GM23338 (cell line): ENCODE measurements at regions not wholly inside any gene's neighbourhood (a gene's known extent, or its start where the extent isn't known, plus 50 kb on each side); places are given as distances from the start of the nearest gene placed in this dataset.

Experiments
- ATAC-seq: fragments of 200-7000 bp; cut with Tn5 transposase; 3 replicates; pipeline ENCODE4 v1.9.1; 2020
- DNase-seq: peaks from one replicate; pipeline ENCODE4 v3.0.0-alpha.2; 2015; ENCODE audit warnings: low spot score
- H2AFZ ChIP-seq: fragments of 200-600 bp; sonication (generic); 2 replicates; pipeline ENCODE4 v1.8.0; 2016; ENCODE audit warnings: antibody characterized with exemption, mild to moderate bottlenecking, moderate library complexity
- H3F3A ChIP-seq: fragments of 200-600 bp; sonication (generic); replicated peaks from 2 replicates; pipeline ENCODE4 v1.8.0; 2017; ENCODE audit warnings: antibody characterized with exemption, mixed run types, low read depth
- H3K27ac ChIP-seq: fragments of 200-600 bp; sonication (generic); 2 replicates; pipeline ENCODE4 v1.6.1; 2016; ENCODE audit warnings: low read depth
- H3K27me3 ChIP-seq: fragments of 200-600 bp; sonication (generic); 2 replicates; pipeline ENCODE4 v1.8.0; 2016; ENCODE audit warnings: mild to moderate bottlenecking, mixed run types, moderate library complexity; ENCODE audit not compliant: insufficient read depth
- H3K36me3 ChIP-seq: fragments of 200-600 bp; sonication (generic); 2 replicates; pipeline ENCODE4 v1.8.0; 2016; ENCODE audit warnings: mild to moderate bottlenecking; ENCODE audit not compliant: insufficient read depth
- H3K4me1 ChIP-seq: fragments of 200-600 bp; sonication (generic); 2 replicates; pipeline ENCODE4 v1.8.0; 2016; ENCODE audit warnings: mild to moderate bottlenecking, moderate library complexity; ENCODE audit not compliant: insufficient read depth
- H3K4me2 ChIP-seq: fragments of 200-600 bp; sonication (generic); 2 replicates; pipeline ENCODE4 v1.7.1; 2017; ENCODE audit warnings: mixed run types
- H3K4me3 ChIP-seq: fragments of 200-600 bp; sonication (generic); 2 replicates; pipeline ENCODE4 v1.6.1; 2016; ENCODE audit warnings: mixed run types
- H3K79me2 ChIP-seq: fragments of 200-600 bp; sonication (generic); replicated peaks from 2 replicates; pipeline ENCODE4 v1.8.0; 2017; ENCODE audit warnings: mild to moderate bottlenecking; ENCODE audit not compliant: insufficient read depth
- H3K9me2 ChIP-seq: fragments of 200-600 bp; sonication (generic); 2 replicates; pipeline ENCODE4 v1.8.0; 2017; ENCODE audit not compliant: insufficient read depth
- H4K20me1 ChIP-seq: fragments of 200-600 bp; sonication (generic); replicated peaks from 2 replicates; pipeline ENCODE4 v1.8.0; 2017; ENCODE audit warnings: mild to moderate bottlenecking; ENCODE audit not compliant: insufficient read depth
- H3K27ac Mint-ChIP-seq: 2 replicates; pipeline ENCODE4 v1.8.0; 2020; ENCODE audit warnings: inconsistent platforms, mild to moderate bottlenecking, moderate library complexity, mixed read lengths
- H3K27me3 Mint-ChIP-seq: 3 replicates; pipeline ENCODE4 v1.8.0; 2022; ENCODE audit warnings: low read depth, mild to moderate bottlenecking, moderate library complexity, mixed read lengths, inconsistent platforms; ENCODE audit not compliant: insufficient read depth, poor library complexity
- H3K36me3 Mint-ChIP-seq: 3 replicates; pipeline ENCODE4 v1.8.0; 2021; ENCODE audit warnings: low read depth, mild to moderate bottlenecking, inconsistent platforms, moderate library complexity, mixed read lengths
- H3K4me1 Mint-ChIP-seq: 3 replicates; pipeline ENCODE4 v1.8.0; 2020; ENCODE audit warnings: mild to moderate bottlenecking, inconsistent platforms, mixed read lengths
- H3K4me3 Mint-ChIP-seq: 3 replicates; pipeline ENCODE4 v1.8.0; 2021; ENCODE audit warnings: moderate library complexity, mild to moderate bottlenecking, inconsistent platforms, mixed read lengths
- H3K9me3 Mint-ChIP-seq: 3 replicates; pipeline ENCODE4 v1.8.0; 2020; ENCODE audit warnings: moderate library complexity, mild to moderate bottlenecking, inconsistent platforms, mixed read lengths
- CREB1 ChIP-seq: fragments of 250-450 bp; sonication (Bioruptor Pico); IDR thresholded peaks from 2 replicates; pipeline ENCODE4 v1.5.0; 2020; ENCODE audit warnings: low read depth, mild to moderate bottlenecking, moderate library complexity
- CTCF ChIP-seq, 2 experiments: fragments of 200-600 bp in 1 of 2; sonication (generic) in 1 of 2; conservative IDR thresholded peaks; 2 replicates each; pipeline versions ENCODE4 v1.5.1 to v1.6.1; 2016 to 2017; ENCODE audit warnings: antibody characterized with exemption in 2 of 2, low read depth in 2 of 2, mild to moderate bottlenecking in 2 of 2, moderate library complexity in 1 of 2
- ETS1 ChIP-seq: IDR thresholded peaks from 2 replicates; pipeline ENCODE4 v1.6.1; 2016; ENCODE audit warnings: antibody characterized with exemption
- EZH2phosphoT487 ChIP-seq: fragments of 200-600 bp; sonication (generic); IDR thresholded peaks from one replicate; pipeline ENCODE4 v1.8.1; 2018; ENCODE audit warnings: antibody characterized with exemption; ENCODE audit not compliant: unreplicated experiment
- JUNB ChIP-seq: IDR thresholded peaks from one replicate; pipeline ENCODE4 v1.6.1; 2016; ENCODE audit warnings: antibody characterized with exemption; ENCODE audit not compliant: unreplicated experiment
- POLR2AphosphoS5 ChIP-seq: IDR thresholded peaks from 2 replicates; pipeline ENCODE4 v1.6.1; 2016; ENCODE audit warnings: antibody characterized with exemption, low read depth
- REST ChIP-seq: IDR thresholded peaks from one replicate; pipeline ENCODE4 v1.6.1; 2018; ENCODE audit warnings: antibody characterized with exemption; ENCODE audit not compliant: unreplicated experiment
- STAT1 ChIP-seq: IDR thresholded peaks from one replicate; pipeline ENCODE4 v1.6.1; 2016; ENCODE audit warnings: antibody characterized with exemption; ENCODE audit not compliant: unreplicated experiment
- ZNF331 ChIP-seq: fragments of 250-450 bp; sonication (Bioruptor Pico); IDR thresholded peaks from 2 replicates; pipeline ENCODE4 v1.5.0; 2020; ENCODE audit warnings: low read depth, mild to moderate bottlenecking, moderate library complexity

- TF ChIP-seq CTCF (conservative IDR thresholded peaks at IDR 0.05; ENCODE audit: low read depth in 2 of 2) (no peak), POLR2AphosphoS5 (no peak), JUNB (no peak), STAT1 (no peak), EZH2phosphoT487 (no peak), ETS1 (no peak), REST (no peak), ZNF331 (no peak)
These were observed 81.1 kb upstream of the ADAD1 start (continued) for GRCh38 chr4:122297694-122298093.

GRCh38 chr4:122300776-122301175 lies 78.0 kb upstream of the ADAD1 start:
- no peaks in the 10 kb centered on the region for H3K4me1 Mint-ChIP-seq
- H3K4me3 Mint-ChIP-seq = no peak overlapping the region
- no peak overlapping the region for H3K4me3 ChIP-seq
- H3K4me2 ChIP-seq = no peak overlapping the region
- no peaks in the 10 kb centered on the region for H3K9me3 Mint-ChIP-seq
- no peaks in the 10 kb centered on the region for H3K4me1 ChIP-seq
- DNase-seq = no peak
- H3F3A ChIP-seq = no peaks in the 10 kb centered on the region
- no peaks in the 10 kb centered on the region for H3K27me3 ChIP-seq
- H3K79me2 ChIP-seq = no peaks in the 10 kb centered on the region
- no peak overlapping the region for H2AFZ ChIP-seq
- H3K27ac Mint-ChIP-seq = no peak overlapping the region
- no peaks in the 10 kb centered on the region for H3K27me3 Mint-ChIP-seq
- no peak for ATAC-seq
- TF ChIP-seq CTCF (conservative IDR thresholded peaks at IDR 0.05; ENCODE audit: low read depth in 2 of 2) = 0 out of 4 replicates have a peak, but pooled peaks of 1 of the 2 experiments have one; percentile 23
- no peak for TF ChIP-seq CREB1 (CRISPR knock-in tag)
- H4K20me1 ChIP-seq = no peaks in the 10 kb centered on the region
- no peaks in the 10 kb centered on the region for H3K9me2 ChIP-seq
- no peaks in the 10 kb centered on the region; the same call in 1 of the 2 replicates for H3K36me3 ChIP-seq
- H3K27ac ChIP-seq = no peak overlapping the region
- 0 out of 3 replicates have a peak, but pooled peaks cover 1% of the 10 kb centered on the region for H3K36me3 Mint-ChIP-seq
